GM12874 (cell line): ENCODE measurements at regions not wholly inside any gene's neighbourhood (a gene's known extent, or its start where the extent isn't known, plus 50 kb on each side); places are given as distances from the start of the nearest gene placed in this dataset.

Source experiments
- TF ChIP-seq, protein P1 (sequence below): IDR thresholded peaks from 2 replicates; pipeline ENCODE4 v1.5.1; 2011; ENCODE audit warnings: low read depth, mild to moderate bottlenecking, control low read depth, low read length, moderate library complexity; ENCODE audit not compliant: insufficient read depth

DNA sequence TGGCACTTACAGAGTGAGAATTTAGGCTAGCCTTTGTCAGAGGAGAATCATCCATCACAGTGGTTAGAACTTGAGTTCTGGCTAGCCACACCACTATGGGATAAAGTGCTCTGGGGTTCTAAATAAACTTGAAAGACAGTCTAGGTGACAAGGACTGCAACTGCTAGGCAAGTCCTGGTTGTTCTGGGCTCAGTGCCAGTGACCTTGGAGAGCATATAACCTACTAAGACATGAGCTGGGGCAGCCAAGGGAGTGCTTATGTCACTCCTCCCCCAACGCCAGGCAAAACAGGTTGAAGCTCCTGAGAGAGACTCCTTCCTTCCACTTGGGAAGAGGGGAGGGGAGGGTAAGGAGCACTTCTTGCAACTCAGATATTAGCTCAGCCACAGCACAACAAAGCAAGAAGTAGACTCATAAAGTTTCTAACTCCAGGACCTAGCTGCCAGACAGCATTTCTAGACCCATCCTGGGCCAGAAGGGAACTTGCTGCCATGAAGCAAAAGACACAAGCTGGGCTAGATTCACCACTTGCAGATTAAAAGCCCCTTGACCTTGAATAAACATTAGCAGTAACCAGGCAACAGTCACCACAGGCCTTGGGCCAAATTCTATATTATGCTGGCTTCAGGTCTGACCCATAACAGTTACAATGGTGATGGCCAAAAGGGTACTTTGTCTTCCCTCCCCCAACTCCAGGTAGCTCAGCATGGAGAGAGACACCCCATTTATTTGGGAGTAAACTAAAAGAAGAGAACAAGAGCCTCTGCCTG is 963.7 kb downstream of the PLOD2 start:
- TF ChIP-seq, protein P1, sequence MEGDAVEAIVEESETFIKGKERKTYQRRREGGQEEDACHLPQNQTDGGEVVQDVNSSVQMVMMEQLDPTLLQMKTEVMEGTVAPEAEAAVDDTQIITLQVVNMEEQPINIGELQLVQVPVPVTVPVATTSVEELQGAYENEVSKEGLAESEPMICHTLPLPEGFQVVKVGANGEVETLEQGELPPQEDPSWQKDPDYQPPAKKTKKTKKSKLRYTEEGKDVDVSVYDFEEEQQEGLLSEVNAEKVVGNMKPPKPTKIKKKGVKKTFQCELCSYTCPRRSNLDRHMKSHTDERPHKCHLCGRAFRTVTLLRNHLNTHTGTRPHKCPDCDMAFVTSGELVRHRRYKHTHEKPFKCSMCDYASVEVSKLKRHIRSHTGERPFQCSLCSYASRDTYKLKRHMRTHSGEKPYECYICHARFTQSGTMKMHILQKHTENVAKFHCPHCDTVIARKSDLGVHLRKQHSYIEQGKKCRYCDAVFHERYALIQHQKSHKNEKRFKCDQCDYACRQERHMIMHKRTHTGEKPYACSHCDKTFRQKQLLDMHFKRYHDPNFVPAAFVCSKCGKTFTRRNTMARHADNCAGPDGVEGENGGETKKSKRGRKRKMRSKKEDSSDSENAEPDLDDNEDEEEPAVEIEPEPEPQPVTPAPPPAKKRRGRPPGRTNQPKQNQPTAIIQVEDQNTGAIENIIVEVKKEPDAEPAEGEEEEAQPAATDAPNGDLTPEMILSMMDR, result no peak

DNA sequence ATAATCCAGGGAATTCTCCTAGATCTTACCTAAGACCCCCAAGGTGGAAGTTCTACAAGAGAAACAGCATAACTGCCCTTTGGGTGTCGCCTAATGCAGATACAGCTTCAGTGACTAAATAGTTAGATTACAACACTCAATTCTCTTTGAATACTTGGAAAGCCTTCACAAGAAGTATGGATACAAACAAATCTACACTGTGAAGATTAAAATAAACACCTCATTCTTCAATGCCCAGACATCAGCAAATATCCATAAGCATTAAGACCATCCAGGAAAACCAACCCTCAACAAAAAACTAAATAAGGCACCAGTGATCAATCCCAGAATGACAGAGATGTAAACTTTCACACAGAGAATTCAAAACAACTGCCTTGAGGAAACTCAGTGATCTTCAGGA is 963.2 kb downstream of the PLOD2 start:
- TF ChIP-seq, protein P1, result no peak

DNA sequence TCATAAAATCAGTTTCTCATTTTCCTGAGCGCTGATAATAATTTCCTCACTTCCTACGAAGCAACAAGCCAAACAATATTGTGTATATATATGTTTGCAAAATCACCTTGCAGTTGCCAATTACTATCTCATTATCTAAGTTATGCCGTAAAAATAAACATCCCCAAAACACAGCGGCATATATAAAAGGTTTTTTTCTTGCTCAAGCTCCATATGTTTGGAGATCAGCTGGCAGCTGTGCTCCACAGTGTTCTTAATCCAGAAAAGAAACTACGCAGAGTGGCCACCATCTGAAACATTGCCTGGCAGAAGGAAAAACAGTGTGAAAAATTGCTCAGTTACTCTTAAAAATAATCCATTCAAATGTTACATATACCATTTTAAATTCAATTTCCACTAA is 951.4 kb downstream of the PLOD2 start:
- TF ChIP-seq, protein P1, result no peak

DNA sequence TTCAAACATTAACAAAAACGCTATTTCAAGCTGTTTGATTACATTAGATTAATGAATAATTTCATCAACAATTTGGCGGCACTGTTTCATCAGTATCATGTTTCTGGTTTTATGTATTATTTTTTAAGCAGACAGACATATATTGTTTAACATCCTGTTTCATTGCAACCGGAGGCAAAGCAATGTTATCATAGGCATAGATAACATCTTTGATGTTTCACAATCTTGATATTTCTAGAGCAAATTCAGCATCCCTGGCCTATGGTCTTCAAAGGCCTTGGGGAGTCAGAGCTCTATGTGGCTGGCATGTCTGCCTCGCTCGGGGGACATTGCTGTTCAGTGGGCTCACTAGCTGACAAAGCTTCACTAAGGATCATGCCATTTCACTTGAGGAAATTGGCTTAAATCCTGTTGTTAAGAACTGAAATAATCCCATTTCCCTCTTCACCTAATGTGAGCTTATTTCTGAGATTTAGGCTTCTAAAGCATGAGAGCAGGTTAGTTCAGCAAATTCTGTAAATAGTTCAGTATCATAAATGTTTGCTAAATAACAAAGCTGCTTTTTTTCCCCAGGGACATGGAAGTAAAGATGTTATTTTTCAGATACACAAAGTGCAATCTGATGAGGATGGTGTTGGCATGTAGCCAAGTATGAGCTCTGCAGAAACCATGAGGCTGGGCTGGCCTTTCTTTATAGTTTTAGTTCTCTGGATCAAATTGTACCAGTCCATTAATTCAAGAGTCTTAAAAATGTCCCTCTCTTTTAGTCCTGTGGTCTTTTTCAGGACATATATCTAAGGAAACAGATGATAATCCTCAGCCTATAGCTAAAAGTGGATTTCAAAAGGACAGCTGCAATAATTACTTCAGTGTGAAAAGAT is 941.4 kb downstream of the PLOD2 start:
- TF ChIP-seq, protein P1, result no peak

DNA sequence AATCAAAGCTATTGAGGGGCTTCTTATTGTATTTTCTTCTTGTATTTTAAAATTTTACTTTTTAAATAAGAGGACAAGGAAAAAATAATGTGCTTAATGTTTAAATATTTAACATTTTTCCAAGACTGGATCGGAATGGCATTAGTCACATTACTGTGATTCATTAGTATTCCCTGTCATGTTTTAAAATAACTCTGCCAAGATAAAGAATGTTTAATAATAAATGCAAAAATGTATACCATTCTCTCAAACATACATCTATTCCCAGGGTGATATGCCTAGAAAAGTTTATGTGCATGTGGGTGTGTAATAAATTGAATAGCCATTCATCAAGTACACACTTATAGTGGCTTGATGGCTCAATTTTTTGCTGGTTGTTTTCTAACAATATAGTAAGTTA is 936.1 kb downstream of the PLOD2 start:
- TF ChIP-seq, protein P1, result no peak

DNA sequence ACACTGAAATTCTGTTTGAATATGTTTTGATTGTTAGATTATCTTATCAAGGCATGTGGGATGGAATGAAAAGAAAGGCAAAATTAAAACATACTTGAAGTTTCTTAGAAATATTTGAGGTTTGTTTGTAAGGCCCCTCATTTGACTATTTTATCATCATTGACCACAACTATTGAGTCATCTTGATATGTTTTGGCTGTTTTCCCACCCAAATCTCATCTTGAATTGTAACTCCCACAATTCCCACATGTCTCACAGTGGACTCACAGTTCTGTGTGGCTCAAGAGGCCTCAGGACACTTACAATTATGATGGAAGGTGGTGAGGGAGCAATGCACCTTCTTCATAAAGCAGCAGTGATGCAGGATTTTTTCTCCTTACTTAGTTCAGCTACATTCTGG is 917.1 kb downstream of the PLOD2 start:
- TF ChIP-seq, protein P1, result no peak

DNA sequence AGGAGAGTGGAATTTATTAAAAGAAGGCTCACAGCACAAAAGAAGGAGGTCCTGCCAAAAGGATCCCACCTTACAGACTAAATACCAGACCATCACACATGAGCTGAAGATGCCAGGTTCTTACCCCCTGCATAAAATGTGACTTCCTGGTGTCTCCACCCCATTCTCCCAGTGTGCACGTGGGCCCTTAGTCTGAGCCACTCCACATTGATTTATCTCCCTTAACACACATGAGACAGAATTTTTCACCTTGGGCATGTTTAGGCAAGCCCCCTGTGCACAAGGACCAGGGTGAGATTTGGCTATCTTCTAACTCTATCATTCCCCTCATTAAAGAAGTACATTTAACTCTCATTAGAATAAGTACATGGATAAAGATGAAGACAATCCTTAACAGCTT is 916.7 kb downstream of the PLOD2 start:
- TF ChIP-seq, protein P1, result no peak
